Body of pancreas (tissue), 4 donors: ENCODE measurements at regions not wholly inside any gene's neighbourhood (a gene's known extent, or its start where the extent isn't known, plus 50 kb on each side); places are given as distances from the start of the nearest gene placed in this dataset.

Experiments
- CTCF ChIP-seq, 7 experiments: fragments of 450-650 bp in 4 of 7; fragments of 200-600 bp in 3 of 7; sonication (generic) in 3 of 7; IDR thresholded peaks; one replicate each; pipeline ENCODE4 v1.5.1; 2016 to 2019; ENCODE audit warnings: antibody characterized with exemption in 7 of 7
- POLR2A ChIP-seq, 3 donors: fragments of 450-650 bp; IDR thresholded peaks; one replicate each; pipeline ENCODE4 v1.6.1; 2016; ENCODE audit warnings: antibody characterized with exemption in 3 of 3, mild to moderate bottlenecking in 2 of 3

- TF ChIP-seq POLR2A (IDR thresholded peaks at IDR 0.05) (no peak), CTCF (IDR thresholded peaks at IDR 0.05) (no peak)
These were observed 606.5 kb downstream of the HACE1 start for GRCh38 chr6:104253236-104253635.
